Keratinocyte (primary cell): ENCODE measurements at regions not wholly inside any gene's neighbourhood (a gene's known extent, or its start where the extent isn't known, plus 50 kb on each side); places are given as distances from the start of the nearest gene placed in this dataset.

Experiments
- DNase-seq: peaks from one replicate; pipeline ENCODE4 v3.0.0-alpha.2; 2011; ENCODE audit warnings: low read depth, missing footprints, low spot score
- FAIRE-seq: peaks from 2 replicates; lab custom pipeline; 2011; peaks lifted over from hg19 to GRCh38; lab: Jason Lieb, UNC
- H2AFZ ChIP-seq: 2 replicates; pipeline ENCODE4 v1.6.0; 2012; ENCODE audit warnings: low read length, control low read depth, inconsistent platforms; ENCODE audit not compliant: control insufficient read depth
- H3K27ac ChIP-seq: 2 replicates; pipeline ENCODE4 v1.5.1; 2011; ENCODE audit warnings: low read length; ENCODE audit not compliant: control insufficient read depth, insufficient read depth
- H3K27me3 ChIP-seq: 3 replicates; pipeline ENCODE4 v1.6.0; 2011; ENCODE audit warnings: low read length; ENCODE audit not compliant: control insufficient read depth, insufficient read depth; ENCODE audit errors: extremely low read depth
- H3K36me3 ChIP-seq, 2 experiments: 2 replicates in 1 of 2; 3 replicates in 1 of 2; pipeline ENCODE4 v1.5.1; 2011; ENCODE audit warnings: low read length in 2 of 2, mild to moderate bottlenecking in 1 of 2; ENCODE audit not compliant: control insufficient read depth in 2 of 2, insufficient read depth in 2 of 2; ENCODE audit errors: extremely low read depth in 1 of 2
- H3K4me1 ChIP-seq: 3 replicates; pipeline ENCODE4 v1.5.1; 2011; ENCODE audit warnings: low read length; ENCODE audit not compliant: control insufficient read depth, insufficient read depth; ENCODE audit errors: extremely low read depth
- H3K4me2 ChIP-seq: 3 replicates; pipeline ENCODE4 v1.6.0; 2011; ENCODE audit warnings: low read depth, low read length; ENCODE audit not compliant: control insufficient read depth, insufficient read depth; ENCODE audit errors: extremely low read depth
- H3K4me3 ChIP-seq, 3 experiments: fragments of 200-600 bp in 1 of 3; sonication (generic) in 1 of 3; 2 replicates in 2 of 3; 3 replicates in 1 of 3; pipeline ENCODE4 v1.5.1; 2011 to 2016; ENCODE audit warnings: low read length in 3 of 3, mild to moderate bottlenecking in 3 of 3, control low read depth in 2 of 3, inconsistent platforms in 1 of 3, low read depth in 1 of 3, mixed read lengths in 1 of 3, mixed run types in 1 of 3, moderate library complexity in 1 of 3; ENCODE audit not compliant: control insufficient read depth in 2 of 3, insufficient read depth in 2 of 3; ENCODE audit errors: extremely low read depth in 1 of 3
- H3K79me2 ChIP-seq: 2 replicates; pipeline ENCODE4 v1.6.0; 2012; ENCODE audit warnings: low read length; ENCODE audit not compliant: control insufficient read depth, insufficient read depth
- H3K9ac ChIP-seq: 3 replicates; pipeline ENCODE4 v1.6.0; 2011; ENCODE audit warnings: low read length; ENCODE audit not compliant: control insufficient read depth, insufficient read depth; ENCODE audit errors: extremely low read depth
- H3K9me1 ChIP-seq: 3 replicates; pipeline ENCODE4 v1.6.0; 2011; ENCODE audit warnings: low read length; ENCODE audit not compliant: control insufficient read depth, insufficient read depth; ENCODE audit errors: extremely low read depth
- H3K9me3 ChIP-seq: 2 replicates; pipeline ENCODE4 v1.5.1; 2012; ENCODE audit warnings: low read depth, low read length; ENCODE audit not compliant: control insufficient read depth
- H4K20me1 ChIP-seq: 3 replicates; pipeline ENCODE4 v1.6.0; 2011; ENCODE audit warnings: low read length; ENCODE audit not compliant: control insufficient read depth, insufficient read depth; ENCODE audit errors: extremely low read depth
- CTCF ChIP-seq, 3 experiments: IDR thresholded peaks in 1 of 3; conservative IDR thresholded peaks in 1 of 3; optimal IDR thresholded peaks in 1 of 3; 2 replicates in 2 of 3; 3 replicates in 1 of 3; pipeline versions ENCODE3 to v1.5.1; 2011; ENCODE audit warnings: low read length in 3 of 3, mild to moderate bottlenecking in 3 of 3, moderate library complexity in 2 of 3, control low read depth in 1 of 3, inconsistent platforms in 1 of 3; ENCODE audit not compliant: insufficient read depth in 2 of 3; ENCODE audit errors: extremely low read depth in 1 of 3
- EZH2 ChIP-seq: IDR thresholded peaks from one replicate; pipeline ENCODE4 v1.6.1; 2012; ENCODE audit warnings: inconsistent platforms, mild to moderate bottlenecking, low read length, moderate library complexity
- dilution Hi-C: fragments of 300-500 bp; cut with MboI; formaldehyde crosslinking; loops from one replicate; pipeline ENCODE4 v1.7.0; 2020; ENCODE audit warnings: low sequenced_read_pairs; ENCODE audit not compliant: extremely low pct_ligation_motif_present

GRCh38 chr3:197426121-197426566 lies 127.7 kb upstream of the DLG1 start:
- H3K27ac ChIP-seq: no peak overlapping the region
- DNase-seq: no peak
- no peaks in the 10 kb centered on the region for H3K36me3 ChIP-seq
- peaks cover 2% of the 10 kb centered on the region for H3K27me3 ChIP-seq
- TF ChIP-seq EZH2 (no peak), CTCF (optimal IDR thresholded peaks at IDR 0.05 in 1 of 3, IDR thresholded peaks at IDR 0.05 in 1 of 3, conservative IDR thresholded peaks at IDR 0.05 in 1 of 3; ENCODE audit: extremely low read depth in 1 of 3, insufficient read depth in 2 of 3, low read length in 3 of 3) (no peak)
- no peak overlapping the region for H3K9ac ChIP-seq
- H3K79me2 ChIP-seq: no peaks in the 10 kb centered on the region
- H2AFZ ChIP-seq: no peak overlapping the region
- peaks cover 14% of the 10 kb centered on the region for H3K4me1 ChIP-seq
- no peaks in the 10 kb centered on the region for H3K9me1 ChIP-seq
- dilution Hi-C loops: no loop called here
- no peak for FAIRE-seq
- no peaks in the 10 kb centered on the region for H3K9me3 ChIP-seq
- H3K4me3 ChIP-seq: no peak overlapping the region
- H4K20me1 ChIP-seq: no peaks in the 10 kb centered on the region
- H3K4me2 ChIP-seq: no peak overlapping the region

GRCh38 chr3:197425485-197426120 lies 127.2 kb upstream of the DLG1 start:
- Histone ChIP-seq H3K27me3 (peaks cover 2% of the 10 kb centered on the region), H3K9ac (no peak overlapping the region), H2AFZ (no peak overlapping the region), H3K9me3 (no peaks in the 10 kb centered on the region), H3K4me3 (no peak overlapping the region), H3K4me2 (no peak overlapping the region), H3K9me1 (no peaks in the 10 kb centered on the region), H3K79me2 (no peaks in the 10 kb centered on the region), H3K36me3 (no peaks in the 10 kb centered on the region), H4K20me1 (no peaks in the 10 kb centered on the region), H3K27ac (no peak overlapping the region), H3K4me1 (peaks cover 14% of the 10 kb centered on the region)
- no peak for FAIRE-seq
- TF ChIP-seq EZH2: no peak
- no peak for TF ChIP-seq CTCF (optimal IDR thresholded peaks at IDR 0.05 in 1 of 3, IDR thresholded peaks at IDR 0.05 in 1 of 3, conservative IDR thresholded peaks at IDR 0.05 in 1 of 3; ENCODE audit: extremely low read depth in 1 of 3, insufficient read depth in 2 of 3, low read length in 3 of 3)
- dilution Hi-C loops: no loop called here
- no peak for DNase-seq
